ENCODE measurements at regions not wholly inside any gene's neighbourhood (a gene's known extent, or its start where the extent isn't known, plus 50 kb on each side); places are given as distances from the start of the nearest gene placed in this dataset.

DNA sequence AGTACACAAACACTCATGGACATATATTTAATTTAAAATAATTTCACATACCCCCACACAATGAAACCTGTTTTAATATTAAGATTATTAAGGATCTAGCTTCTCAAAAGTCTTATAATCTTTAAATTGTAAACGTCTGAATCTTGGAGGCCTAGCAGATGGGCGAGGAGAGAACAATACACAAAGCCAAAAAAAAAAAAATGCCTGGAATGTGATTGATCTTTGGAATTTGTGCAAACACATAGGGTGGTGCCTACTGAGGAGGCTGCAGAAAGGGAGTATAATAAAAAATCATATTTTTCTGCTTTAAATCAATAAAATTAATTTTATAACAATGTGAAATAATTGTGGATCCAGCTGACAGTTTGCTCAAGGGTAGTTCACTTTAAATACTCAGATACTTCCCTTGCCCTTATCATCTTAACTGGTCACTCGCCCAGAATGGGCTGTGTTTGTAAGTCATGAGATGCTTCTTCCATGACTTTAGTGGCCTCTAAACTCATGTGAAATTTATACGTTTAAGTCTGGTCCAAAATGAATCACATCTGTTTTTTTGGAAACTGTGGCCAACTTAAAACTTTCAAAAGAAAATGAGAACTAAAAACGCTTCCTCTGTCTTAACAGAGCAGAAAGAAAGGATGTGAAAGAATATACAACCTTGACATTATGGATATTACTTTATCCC is 802.8 kb upstream of the CXADR start:
- DNase-seq, result no peak

- no peak for DNase-seq
These were observed 801.1 kb upstream of the CXADR start for GRCh38 chr21:16711757-16712156.

- no peak for DNase-seq
These were observed 799.3 kb upstream of the CXADR start for GRCh38 chr21:16713331-16714117.

GRCh38 chr21:16740511-16740910 is 772.3 kb upstream of the CXADR start:
- DNase-seq, result no peak

DNA sequence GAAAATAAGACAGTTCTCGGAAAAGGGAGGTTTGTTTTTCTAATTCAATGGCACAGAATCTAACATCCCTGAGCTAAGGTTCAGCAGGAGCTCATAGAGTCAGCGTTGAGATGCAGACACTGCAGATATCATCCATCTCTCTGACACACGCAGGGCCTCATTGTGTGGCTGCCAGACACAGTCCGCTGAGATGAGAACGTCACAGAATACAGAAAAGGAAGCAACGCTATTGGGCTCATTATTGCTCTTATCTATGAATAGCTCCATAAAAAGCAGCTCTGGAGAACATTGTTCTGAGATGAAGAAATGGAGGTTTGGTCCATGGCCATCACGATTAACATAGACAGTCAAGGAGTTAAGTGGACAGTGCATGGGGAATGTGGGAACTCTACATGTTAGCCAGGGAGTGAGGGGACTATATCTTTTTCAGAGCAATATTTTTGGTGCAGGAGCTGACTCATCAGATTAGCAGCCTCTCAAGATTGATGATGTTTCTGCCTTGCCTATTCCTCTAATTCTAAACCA is 771.6 kb upstream of the CXADR start:
- peak in 2 of 58 donors; percentile 3 to 9 for DNase-seq

GRCh38 chr21:16742131-16742641 is 770.7 kb upstream of the CXADR start:
- DNase-seq, result peak in 21 of 58 donors; percentile 3 to 61 (median 14)

GRCh38 chr21:16742741-16743140 is 770.1 kb upstream of the CXADR start:
- no peak for DNase-seq

GRCh38 chr21:16743317-16743716 is 769.5 kb upstream of the CXADR start:
- DNase-seq, result no peak

DNA sequence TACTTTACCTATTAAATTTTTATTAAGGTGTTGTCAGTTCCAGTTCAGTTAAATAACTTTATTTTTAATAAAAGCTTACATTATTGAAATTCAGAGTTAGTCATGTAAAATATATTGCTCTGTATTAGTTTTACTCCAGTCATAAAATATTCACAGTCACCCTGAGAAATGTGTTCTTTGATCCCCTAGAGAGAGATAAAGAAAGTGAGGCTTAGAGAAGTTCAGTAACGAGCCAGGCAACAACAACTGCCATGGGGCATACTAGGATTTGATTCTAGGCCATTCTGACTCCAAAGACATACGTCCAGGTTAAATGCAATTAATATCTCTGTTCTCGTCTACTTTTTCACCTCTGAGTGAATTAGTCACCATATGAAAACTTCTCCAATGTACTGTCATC is 761.9 kb upstream of the CXADR start:
- DNase-seq, result no peak

DNA sequence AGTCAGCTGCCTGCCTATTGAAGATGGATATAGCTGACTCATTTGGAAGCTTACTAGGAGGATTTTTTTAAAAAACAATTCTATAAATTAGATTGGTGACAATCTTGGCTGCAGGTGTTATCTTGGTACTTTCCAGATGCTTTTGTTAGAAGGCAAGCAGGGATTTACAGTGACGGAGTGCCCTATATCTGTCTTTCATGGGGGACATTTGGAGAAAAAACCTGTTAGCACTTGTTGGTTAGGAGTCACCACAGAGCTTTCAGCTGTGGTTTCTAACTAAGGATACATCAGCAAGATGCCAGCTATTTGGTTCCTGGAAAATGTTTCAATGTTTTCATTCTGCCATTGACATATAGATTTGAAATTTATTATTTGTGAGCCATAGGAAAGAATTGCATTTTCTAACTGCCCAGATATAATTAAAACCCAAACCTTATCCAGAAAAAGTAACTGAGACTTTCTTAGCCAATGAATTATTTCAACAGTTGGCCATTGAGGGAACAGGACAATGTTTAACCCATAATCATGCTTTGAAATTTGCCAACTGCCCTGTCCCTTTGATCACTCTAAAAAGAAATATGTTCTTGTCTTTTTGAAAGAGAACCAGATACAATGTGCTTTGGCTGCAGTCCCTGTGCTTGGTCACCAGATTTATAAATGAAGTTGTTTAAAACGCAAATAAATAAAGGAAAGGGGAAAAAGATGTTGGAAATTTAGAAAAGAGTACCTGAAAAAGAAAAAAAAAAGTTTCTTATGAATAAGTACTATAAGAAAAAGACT is 761.0 kb upstream of the CXADR start:
- DNase-seq, result peak in 1 of 58 donors; percentile 17

DNA sequence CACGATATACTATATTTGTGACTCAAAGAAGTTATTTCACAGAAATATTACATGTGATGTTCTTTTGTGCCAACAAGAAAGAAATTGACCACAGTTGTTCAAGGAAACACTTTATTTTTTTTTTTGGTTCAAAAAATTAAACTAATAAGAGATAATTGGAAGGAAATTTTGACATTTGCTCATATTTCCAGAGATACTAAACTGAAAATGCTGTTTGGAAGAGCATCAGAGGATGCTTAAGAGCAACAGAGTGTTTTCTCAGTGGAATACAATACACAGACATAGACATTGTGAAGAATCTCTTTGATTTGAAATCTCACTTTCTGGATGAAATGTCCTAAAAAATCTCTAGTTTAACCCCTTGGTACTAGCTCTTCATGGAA is 760.4 kb upstream of the CXADR start:
- DNase-seq, result no peak

DNA sequence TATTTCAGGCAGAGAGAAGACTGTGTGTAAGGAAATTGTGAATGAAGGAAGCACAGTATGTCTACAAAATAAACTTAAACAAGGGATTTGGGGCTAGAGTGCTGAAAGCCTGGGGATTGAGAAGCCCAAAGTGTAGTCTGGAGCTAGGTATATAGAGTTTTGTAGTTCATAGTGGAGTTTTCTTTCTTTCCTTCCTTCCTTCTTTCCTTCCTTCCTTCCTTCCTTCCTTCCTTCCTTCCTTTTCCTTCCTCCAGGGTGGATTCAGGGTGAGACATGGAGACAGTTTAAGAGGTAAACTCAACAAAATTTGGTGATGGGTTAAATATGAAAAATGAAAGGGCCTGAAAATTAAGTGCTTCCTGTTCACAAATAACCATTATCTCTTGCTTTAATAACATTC is 757.8 kb upstream of the CXADR start:
- no peak for DNase-seq

- no peak for DNase-seq
These were observed 745.6 kb upstream of the CXADR start for GRCh38 chr21:16767201-16767600.

DNA sequence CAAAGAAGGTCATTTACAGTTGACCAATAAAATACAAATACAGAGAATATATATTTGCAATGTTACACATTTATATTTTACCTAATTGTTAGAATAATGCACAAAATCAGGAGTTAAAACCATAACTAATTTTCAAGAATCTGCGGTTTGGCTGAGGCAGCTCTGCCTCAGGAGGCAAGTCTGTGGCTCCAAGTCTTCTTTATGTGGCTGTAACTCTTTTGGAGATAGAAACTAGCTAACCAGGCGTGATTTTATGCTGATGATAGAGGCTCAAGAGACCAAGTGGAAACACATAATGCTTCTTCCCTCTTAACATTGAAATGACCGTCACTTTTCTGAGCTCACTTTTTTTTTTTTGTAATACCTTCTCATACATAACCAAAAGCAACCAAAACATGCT is 744.7 kb upstream of the CXADR start:
- no peak for DNase-seq

DNA sequence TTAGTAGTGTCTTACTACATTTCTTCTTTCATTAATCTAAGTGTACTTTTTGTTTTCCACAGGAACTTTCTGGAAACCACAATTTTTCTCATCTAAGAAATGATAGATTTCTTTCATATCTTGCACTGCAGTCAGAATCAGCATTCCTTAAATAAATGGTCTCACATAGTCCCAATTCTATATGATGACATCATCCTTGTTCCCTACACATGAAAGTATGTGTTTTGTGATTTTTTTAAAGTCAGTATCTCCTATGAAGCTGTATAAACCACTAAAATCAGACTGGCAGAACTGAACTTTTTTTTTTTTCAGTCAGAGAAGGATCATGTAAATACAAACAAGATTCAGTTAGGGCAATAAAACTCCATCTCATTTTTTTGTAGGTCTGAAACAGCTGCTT is 742.6 kb upstream of the CXADR start:
- no peak for DNase-seq

- no peak for DNase-seq
These were observed 739.6 kb upstream of the CXADR start for GRCh38 chr21:16773206-16773605.

DNA sequence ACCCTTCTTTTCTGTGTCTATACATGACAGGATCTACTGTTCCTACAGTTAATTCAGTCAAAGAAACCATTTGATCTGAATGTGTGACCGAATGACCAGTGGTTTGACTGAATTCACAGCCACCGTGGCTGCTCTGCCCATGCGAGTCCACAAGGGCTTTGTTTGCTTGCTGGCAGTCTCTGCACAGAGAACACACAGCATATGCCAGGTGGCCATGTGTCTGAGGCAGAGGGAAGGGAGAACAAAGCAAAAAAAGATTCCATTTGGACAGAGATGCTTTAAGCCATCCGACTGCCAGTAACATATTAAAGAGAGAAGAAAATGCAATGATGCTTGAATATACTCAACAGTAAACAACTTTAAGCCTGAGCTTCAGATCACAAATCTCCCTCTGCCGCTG is 737.8 kb upstream of the CXADR start:
- peak in 45 of 58 donors; percentile 1 to 72 (median 33) for DNase-seq

GRCh38 chr21:16777041-16777720 is 735.7 kb upstream of the CXADR start:
- no peak for DNase-seq

DNA sequence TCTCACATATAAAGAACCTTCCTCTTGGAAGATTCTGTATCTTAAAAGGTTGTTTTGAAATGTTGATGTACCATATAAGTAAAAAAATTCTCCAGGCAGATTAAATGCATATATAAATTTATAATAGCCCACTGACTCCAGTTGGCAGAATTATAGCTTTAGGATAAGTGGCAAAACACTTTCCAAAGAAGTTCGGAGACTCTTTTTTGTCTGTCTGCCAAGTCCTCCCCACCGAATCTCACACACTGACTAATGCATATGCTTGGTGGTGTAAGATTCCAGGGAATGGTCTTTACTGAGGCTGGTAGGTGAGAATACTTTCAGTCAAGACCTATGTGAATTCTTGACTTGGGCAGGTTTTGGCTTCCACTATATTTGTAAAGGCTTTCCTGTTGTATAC is 724.3 kb upstream of the CXADR start:
- DNase-seq, result no peak

DNA sequence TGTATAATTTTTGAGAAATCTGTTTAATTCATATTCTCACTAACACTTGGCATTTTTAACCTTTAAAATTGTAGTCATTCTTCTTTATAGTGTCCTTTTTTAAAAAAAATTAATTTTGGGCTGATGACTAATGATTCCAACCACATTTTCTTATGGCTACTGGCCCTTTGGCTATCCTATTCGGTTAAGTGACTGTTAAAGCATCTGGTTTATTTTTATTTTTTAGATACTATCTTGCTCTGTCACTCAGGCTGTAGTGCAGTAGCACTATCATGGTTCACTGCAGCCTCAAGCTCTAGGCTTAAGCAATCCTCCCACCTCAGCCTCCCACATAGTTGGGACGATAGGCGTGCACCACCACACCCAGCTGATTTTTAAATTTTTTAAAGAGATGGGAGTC is 723.2 kb upstream of the CXADR start:
- no peak for DNase-seq

- peak in 8 of 58 donors; percentile 0 to 48 (median 2) for DNase-seq
These were observed 720.7 kb upstream of the CXADR start for GRCh38 chr21:16792101-16792500.
